Lower leg skin (tissue), 4 donors: ENCODE measurements at regions not wholly inside any gene's neighbourhood (a gene's known extent, or its start where the extent isn't known, plus 50 kb on each side); places are given as distances from the start of the nearest gene placed in this dataset.
"Not testable (repeated sequence)": the region's sequence is repeated elsewhere in the genome, so short reads cannot be mapped to it uniquely, and the experiment has no call there.

Experiments
- DNase-seq, 2 donors: peaks; one replicate each; pipeline ENCODE4 v3.0.0-alpha.2; 2019; ENCODE audit warnings: low spot score in 2 of 2
- H3K4me3 ChIP-seq: fragments of 200-600 bp; sonication (generic); 2 replicates; pipeline ENCODE4 v1.5.1; 2017; ENCODE audit warnings: mild to moderate bottlenecking, low read depth; ENCODE audit not compliant: poor library complexity, severe bottlenecking
- POLR2A ChIP-seq, 2 donors: fragments of 450-650 bp; IDR thresholded peaks; one replicate each; pipeline ENCODE4 v1.6.1; 2016 to 2017; ENCODE audit warnings: antibody characterized with exemption in 2 of 2, mild to moderate bottlenecking in 1 of 2, moderate library complexity in 1 of 2
- WGBS, 2 donors: methylation state at CpG; one replicate each; pipeline ENCODE4 v1.1.5; 2018; 5-methylcytosine and 5-hydroxymethylcytosine counted together
- intact Hi-C: fragments of 100-400 bp; cut with DNase I; formaldehyde crosslinking; loops from one replicate; pipeline ENCODE4 v1.15.0; 2023; ENCODE audit warnings: low total_unique reads
- TF ChIP-seq, protein P1 (sequence below), 3 donors: fragments of 450-650 bp; IDR thresholded peaks; one replicate each; pipeline ENCODE4 v1.5.1; 2016; ENCODE audit warnings: antibody characterized with exemption in 3 of 3, mild to moderate bottlenecking in 3 of 3, moderate library complexity in 2 of 3

DNA sequence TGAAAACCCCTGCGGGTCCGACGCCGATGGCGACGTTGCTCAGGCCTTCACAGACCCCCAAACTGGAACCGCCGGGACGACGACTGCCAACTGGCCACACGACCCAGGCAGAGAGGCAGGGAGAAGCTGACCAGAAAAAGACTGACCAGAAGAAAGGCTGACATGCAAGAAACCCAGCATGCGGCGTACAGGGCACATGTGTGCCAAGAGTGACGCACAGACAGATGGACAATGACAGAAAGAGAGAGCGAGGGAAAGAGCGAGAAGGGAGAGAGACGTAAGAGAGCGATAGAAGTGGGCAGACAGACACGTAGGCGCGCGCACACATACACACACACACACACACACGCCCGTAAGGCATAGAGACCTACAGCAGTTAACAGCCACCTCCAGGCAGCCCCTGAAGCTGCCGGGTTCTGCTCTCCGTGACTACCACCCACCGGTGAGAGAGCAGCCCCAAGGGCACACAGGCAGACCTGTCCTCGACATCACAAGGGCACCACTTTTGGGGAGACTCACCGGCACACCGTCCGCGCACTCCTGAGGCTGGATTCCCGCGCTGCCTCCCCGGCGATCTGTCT is 67.2 kb upstream of the ZNF527 start:
- no peak overlapping the region for H3K4me3 ChIP-seq
- WGBS, 2 donors = 64 to 70% methylated on average over 32 to 36 of the region's 36 CpGs
- peak in 1 of 2 donors; percentile 78 for DNase-seq
- no peak for TF ChIP-seq POLR2A (IDR thresholded peaks at IDR 0.05)
- intact Hi-C loops = no loop called here

DNA sequence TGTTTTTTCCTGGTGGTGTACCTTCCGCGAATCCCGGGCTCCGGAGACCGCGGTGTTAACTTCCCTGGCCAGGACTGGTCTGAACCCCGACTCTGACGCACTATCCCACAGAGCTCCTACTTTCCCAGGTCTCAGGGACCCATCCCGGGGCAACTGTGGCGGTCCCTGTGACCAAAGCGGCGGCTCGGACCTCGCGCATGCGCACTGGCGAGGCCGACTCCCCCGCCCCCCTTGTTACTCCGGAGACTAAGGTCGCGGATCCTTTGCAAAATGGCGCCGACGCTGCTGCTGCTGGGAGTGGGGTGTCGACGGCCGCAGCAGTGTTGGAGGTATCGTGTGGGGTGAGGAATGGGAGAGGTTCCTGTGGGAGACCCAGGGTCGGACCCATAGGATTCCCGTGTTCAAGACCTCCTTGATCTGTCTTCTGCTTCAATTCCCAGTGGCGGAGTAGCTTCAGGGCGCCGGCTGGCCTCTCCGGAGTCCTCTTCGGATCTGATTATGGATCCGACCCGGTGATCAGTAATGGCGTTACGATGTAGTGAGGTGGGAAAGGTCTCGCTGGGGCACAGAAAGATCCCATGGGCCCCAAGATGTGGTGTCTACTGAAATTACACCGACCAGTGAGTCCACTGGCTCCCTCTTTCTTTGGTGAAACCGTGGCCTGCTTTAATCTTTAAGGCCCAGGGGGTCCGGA is 66.6 kb upstream of the ZNF527 start:
- TF ChIP-seq, protein P1, sequence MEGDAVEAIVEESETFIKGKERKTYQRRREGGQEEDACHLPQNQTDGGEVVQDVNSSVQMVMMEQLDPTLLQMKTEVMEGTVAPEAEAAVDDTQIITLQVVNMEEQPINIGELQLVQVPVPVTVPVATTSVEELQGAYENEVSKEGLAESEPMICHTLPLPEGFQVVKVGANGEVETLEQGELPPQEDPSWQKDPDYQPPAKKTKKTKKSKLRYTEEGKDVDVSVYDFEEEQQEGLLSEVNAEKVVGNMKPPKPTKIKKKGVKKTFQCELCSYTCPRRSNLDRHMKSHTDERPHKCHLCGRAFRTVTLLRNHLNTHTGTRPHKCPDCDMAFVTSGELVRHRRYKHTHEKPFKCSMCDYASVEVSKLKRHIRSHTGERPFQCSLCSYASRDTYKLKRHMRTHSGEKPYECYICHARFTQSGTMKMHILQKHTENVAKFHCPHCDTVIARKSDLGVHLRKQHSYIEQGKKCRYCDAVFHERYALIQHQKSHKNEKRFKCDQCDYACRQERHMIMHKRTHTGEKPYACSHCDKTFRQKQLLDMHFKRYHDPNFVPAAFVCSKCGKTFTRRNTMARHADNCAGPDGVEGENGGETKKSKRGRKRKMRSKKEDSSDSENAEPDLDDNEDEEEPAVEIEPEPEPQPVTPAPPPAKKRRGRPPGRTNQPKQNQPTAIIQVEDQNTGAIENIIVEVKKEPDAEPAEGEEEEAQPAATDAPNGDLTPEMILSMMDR (IDR thresholded peaks at IDR 0.05) = no peak
- no peak for TF ChIP-seq POLR2A (IDR thresholded peaks at IDR 0.05)
- intact Hi-C loops = no loop called here
- no peak overlapping the region for H3K4me3 ChIP-seq
- peak in 1 of 2 donors; percentile 87 for DNase-seq
- WGBS, 2 donors = 50 to 72% methylated on average over 30 to 44 of the region's 44 CpGs

DNA sequence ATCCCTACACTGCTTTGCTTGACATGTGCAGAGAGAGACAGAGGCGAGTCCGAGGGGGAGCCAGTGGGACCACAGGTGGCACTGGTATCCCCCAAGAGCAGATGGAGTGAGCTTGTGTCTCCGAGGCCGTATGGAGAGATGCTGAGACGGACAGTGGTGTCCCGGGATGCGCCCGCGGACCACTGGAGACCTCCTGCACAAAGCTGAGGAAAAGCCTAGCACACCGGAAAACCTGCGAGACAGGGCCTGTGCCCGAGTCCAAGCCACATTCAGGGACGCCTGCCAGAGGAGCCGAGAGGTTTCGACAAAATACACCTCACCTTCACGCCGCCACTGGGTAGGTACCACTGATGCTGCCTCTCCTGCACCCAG is 66.0 kb upstream of the ZNF527 start:
- 92 to 96% methylated on average over 17 of the region's 17 CpGs for WGBS, 2 donors
- TF ChIP-seq, protein P1 (IDR thresholded peaks at IDR 0.05) = no peak
- TF ChIP-seq POLR2A (IDR thresholded peaks at IDR 0.05) = no peak
- intact Hi-C loops = no loop called here
- peak in 1 of 2 donors; percentile 80 for DNase-seq
- H3K4me3 ChIP-seq = no peak overlapping the region

DNA sequence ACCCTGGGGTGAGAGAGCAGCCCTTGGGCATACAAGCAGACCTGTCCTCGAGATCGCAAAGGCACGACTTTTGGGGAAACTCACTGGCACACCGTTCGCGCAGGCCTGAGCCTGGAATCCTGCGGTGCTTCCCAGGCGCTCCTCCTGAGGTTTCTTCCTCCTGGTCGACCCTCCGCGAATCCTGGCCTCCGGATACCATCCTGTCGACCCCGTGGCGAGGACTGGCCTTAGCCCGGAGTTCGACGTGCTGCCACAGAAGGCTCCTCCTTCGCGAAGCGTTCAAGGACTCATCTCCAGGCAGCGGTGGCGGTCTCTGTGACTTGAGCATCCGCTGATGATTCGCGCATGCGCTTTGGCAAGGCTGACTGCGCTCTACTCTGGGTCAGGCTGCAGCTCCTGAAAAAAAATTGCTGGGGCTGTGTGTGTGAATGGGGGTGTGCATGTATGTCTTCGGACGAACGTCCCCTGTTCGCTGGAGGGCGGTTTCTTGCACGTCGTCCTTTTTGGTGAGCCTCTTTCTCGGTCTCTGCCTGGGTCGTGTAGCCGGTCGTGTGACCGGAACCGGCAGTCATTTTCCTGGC is 64.4 kb upstream of the ZNF527 start:
- WGBS, 2 donors = 84 to 96% methylated on average over 39 to 41 of the region's 41 CpGs
- TF ChIP-seq, protein P1 (IDR thresholded peaks at IDR 0.05) = no peak
- TF ChIP-seq POLR2A (IDR thresholded peaks at IDR 0.05) = no peak
- H3K4me3 ChIP-seq = no peak overlapping the region
- peak in 1 of 2 donors; percentile 49 for DNase-seq
- intact Hi-C loops = no loop called here

- WGBS, 2 donors = 61 to 66% methylated on average over 7 of the region's 7 CpGs
- TF ChIP-seq, protein P1 (IDR thresholded peaks at IDR 0.05) = no peak
- no peak for TF ChIP-seq POLR2A (IDR thresholded peaks at IDR 0.05)
- intact Hi-C loops = no loop called here
- H3K4me3 ChIP-seq = no peak overlapping the region
- DNase-seq = peak in 1 of 2 donors; percentile 57
Observed at GRCh38 chr19:37309834-37310575, 60.9 kb upstream of the ZNF527 start.

GRCh38 chr19:37312531-37313334 is 58.2 kb upstream of the ZNF527 start:
- peak overlapping the region; percentile 24 for H3K4me3 ChIP-seq
- 4 to 5% methylated on average over 31 to 35 of the region's 37 CpGs for WGBS, 2 donors
- intact Hi-C loops = not testable (repeated sequence)
- peak; percentile 27 to 74 for DNase-seq
